NT2/D1 (cell line): ENCODE measurements at regions not wholly inside any gene's neighbourhood (a gene's known extent, or its start where the extent isn't known, plus 50 kb on each side); places are given as distances from the start of the nearest gene placed in this dataset.
A peak's percentile ranks its signal among the peaks of the same experiment; 100 is the strongest.

Experiments
- DNase-seq: peaks from one replicate; pipeline ENCODE4 v3.0.0-alpha.2; 2011; ENCODE audit warnings: low read depth, low spot score
- H3K27me3 ChIP-seq: 2 replicates; pipeline ENCODE4 v1.6.0; 2011; ENCODE audit warnings: mild to moderate bottlenecking; ENCODE audit not compliant: insufficient read length, insufficient read depth
- H3K36me3 ChIP-seq: 2 replicates; pipeline ENCODE4 v1.6.1; 2011; ENCODE audit warnings: mild to moderate bottlenecking, low read length, mixed read lengths; ENCODE audit not compliant: insufficient read depth, insufficient read length
- H3K4me1 ChIP-seq: 2 replicates; pipeline ENCODE4 v1.5.1; 2011; ENCODE audit not compliant: insufficient read depth, insufficient read length
- H3K4me3 ChIP-seq: 2 replicates; pipeline ENCODE4 v1.5.1; 2011; ENCODE audit warnings: low read depth; ENCODE audit not compliant: insufficient read length
- H3K9ac ChIP-seq: 2 replicates; pipeline ENCODE4 v1.6.0; 2011; ENCODE audit warnings: low read depth; ENCODE audit not compliant: insufficient read length
- H3K9me3 ChIP-seq: 2 replicates; pipeline ENCODE4 v1.5.1; 2011; ENCODE audit warnings: mild to moderate bottlenecking, low read length; ENCODE audit not compliant: insufficient read depth
- SUZ12 ChIP-seq: IDR thresholded peaks from 2 replicates; pipeline ENCODE4 v1.6.1; 2011; ENCODE audit not compliant: insufficient read length, insufficient read depth; ENCODE audit errors: extremely low read depth
- YY1 ChIP-seq: IDR thresholded peaks from 2 replicates; pipeline ENCODE4 v1.6.1; 2011; ENCODE audit not compliant: insufficient read length, insufficient read depth
- ZNF274 ChIP-seq: IDR thresholded peaks from 2 replicates; pipeline ENCODE4 v1.6.1; 2011; ENCODE audit warnings: mild to moderate bottlenecking, low read depth, low read length

DNA sequence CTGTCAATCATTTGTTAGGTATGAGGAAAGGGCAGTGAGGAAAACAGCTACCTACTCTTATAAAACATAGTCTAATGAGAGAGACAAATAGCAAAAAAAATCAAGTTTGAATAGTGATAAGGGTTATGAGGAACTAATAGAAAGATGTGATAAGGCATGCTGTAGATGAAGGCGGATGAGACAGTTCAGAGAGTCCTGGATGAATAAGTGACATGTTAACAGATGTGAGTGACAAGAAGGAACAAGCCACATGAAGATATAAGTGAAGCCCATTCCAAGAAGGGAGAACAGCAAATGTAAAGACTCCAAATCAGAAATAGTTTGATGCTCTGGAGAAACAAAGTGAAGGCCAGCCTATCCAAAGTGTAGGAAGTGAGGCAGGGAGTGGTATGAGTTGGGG lies 154.1 kb upstream of the SYT10 start:
- H3K4me1 ChIP-seq = no peaks in the 10 kb centered on the region
- H3K9ac ChIP-seq = no peak overlapping the region
- TF ChIP-seq YY1 (no peak), SUZ12 (no peak), ZNF274 (no peak)
- no peaks in the 10 kb centered on the region for H3K27me3 ChIP-seq
- no peaks in the 10 kb centered on the region for H3K36me3 ChIP-seq
- DNase-seq = no peak
- H3K4me3 ChIP-seq = no peak overlapping the region
- peaks cover 4% of the 10 kb centered on the region for H3K9me3 ChIP-seq

DNA sequence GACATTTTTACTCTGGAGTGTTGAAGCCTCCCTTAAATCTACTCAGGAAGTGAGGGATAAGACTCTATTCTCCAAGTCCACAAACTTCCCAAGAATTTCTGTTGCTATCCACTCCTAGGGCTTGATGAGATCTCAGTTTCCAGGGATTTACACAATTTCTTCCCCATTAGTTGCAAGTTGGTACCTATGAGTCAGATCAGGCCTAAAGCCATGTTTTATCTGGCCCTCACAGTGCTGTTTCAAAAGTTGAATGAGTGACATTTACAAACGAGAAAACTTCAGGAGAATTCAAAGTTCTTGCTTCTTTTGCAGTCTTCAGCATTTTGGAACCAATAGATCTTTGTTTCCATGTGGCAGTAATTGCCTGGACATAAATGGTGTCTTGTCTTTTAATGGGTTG lies 156.4 kb upstream of the SYT10 start:
- H3K9me3 ChIP-seq = no peaks in the 10 kb centered on the region
- no peaks in the 10 kb centered on the region for H3K27me3 ChIP-seq
- no peaks in the 10 kb centered on the region for H3K36me3 ChIP-seq
- H3K4me1 ChIP-seq = no peaks in the 10 kb centered on the region
- TF ChIP-seq YY1 (no peak), ZNF274 (no peak), SUZ12 (no peak)
- no peak for DNase-seq
- no peak overlapping the region for H3K9ac ChIP-seq
- H3K4me3 ChIP-seq = no peak overlapping the region

DNA sequence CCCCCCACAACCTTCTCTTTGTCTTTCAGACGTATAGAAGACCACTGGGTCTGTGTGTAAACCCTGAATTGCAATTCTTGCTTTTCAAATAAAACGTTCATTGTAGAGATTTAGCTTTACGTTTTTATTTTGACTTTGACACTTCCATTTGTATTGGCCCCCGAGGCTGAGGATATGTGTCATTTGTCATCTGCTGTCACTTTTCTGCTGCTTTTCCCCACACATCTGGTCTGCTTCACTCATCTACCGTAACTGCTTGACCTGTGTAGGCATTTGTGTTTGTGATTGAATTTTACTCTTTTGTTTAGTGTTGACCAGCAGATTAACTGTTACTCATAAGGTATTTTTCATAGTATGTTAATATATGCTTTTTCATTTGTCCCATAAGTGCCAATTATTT lies 157.2 kb upstream of the SYT10 start:
- no peak for TF ChIP-seq SUZ12
- no peak for TF ChIP-seq YY1
- no peak for DNase-seq
- no peaks in the 10 kb centered on the region for H3K27me3 ChIP-seq
- H3K4me1 ChIP-seq = no peaks in the 10 kb centered on the region
- no peak overlapping the region for H3K4me3 ChIP-seq
- no peak overlapping the region for H3K9ac ChIP-seq
- no peaks in the 10 kb centered on the region for H3K36me3 ChIP-seq
- H3K9me3 ChIP-seq = no peaks in the 10 kb centered on the region

DNA sequence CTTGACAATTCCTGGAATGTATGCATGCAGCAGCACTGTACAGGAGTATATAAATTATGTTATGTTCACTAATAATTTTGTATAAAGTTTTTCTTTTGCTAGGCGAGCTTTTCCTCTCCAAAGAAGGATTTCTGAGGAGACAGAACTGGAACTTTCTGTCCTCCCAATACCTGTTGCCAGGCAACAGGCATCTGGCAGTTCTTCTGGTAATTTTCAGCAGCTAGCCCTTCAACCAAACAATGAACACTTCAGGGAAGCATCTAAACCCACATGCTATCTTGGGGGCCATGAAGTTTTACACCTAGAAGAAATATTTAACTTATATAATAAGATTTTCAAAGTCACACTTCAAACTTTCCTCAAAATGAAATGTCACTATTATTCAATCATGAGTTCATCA lies 162.9 kb upstream of the SYT10 start:
- no peak for TF ChIP-seq SUZ12
- no peak for TF ChIP-seq ZNF274
- no peak for TF ChIP-seq YY1
- H3K27me3 ChIP-seq = no peaks in the 10 kb centered on the region
- H3K36me3 ChIP-seq = no peaks in the 10 kb centered on the region
- no peaks in the 10 kb centered on the region for H3K9me3 ChIP-seq
- H3K9ac ChIP-seq = no peak overlapping the region
- no peak overlapping the region for H3K4me3 ChIP-seq
- no peak for DNase-seq
- no peaks in the 10 kb centered on the region for H3K4me1 ChIP-seq

DNA sequence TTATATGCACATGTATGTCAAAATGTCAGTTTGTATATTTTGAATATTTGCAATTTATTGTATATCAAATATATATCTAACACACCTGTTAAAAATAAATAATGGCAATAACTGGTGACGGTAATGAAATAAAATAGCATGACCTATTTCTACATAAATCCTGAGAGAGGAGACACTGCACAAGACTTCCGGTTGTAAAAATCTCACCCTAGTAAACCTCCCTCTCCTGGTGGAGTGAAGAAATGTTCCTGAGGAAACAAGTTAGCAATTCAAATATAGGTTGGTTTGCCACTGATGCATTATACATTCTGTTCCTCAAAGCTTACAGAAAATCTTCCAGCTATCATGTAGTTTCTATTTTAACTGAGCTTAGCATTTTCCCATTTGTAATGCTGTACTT lies 166.1 kb upstream of the SYT10 start:
- Histone ChIP-seq H3K4me3 (no peak overlapping the region), H3K9me3 (no peaks in the 10 kb centered on the region), H3K4me1 (no peaks in the 10 kb centered on the region), H3K9ac (no peak overlapping the region), H3K36me3 (no peaks in the 10 kb centered on the region), H3K27me3 (no peaks in the 10 kb centered on the region)
- DNase-seq = peak; percentile 52
- TF ChIP-seq YY1 (no peak), SUZ12 (no peak)

DNA sequence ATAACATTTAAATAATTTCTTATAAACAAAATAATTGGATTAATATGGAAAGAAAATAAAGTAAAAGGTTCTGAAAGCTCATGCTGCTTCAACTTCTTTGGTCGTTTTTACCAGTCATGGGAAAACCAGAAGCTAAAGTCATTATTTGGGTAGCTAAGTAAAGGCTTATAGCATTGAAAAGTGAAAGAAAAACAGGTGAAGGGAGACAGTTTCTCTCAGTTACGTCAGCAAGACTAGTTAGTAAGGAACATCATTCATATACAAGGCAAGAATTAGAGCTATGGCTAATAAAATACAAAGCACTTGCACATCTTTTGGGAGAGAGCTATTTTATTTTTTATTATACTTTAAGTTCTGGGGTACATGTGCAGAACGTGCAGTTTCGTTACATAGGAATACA lies 170.3 kb upstream of the SYT10 start:
- H3K36me3 ChIP-seq = no peaks in the 10 kb centered on the region
- no peak for DNase-seq
- H3K9me3 ChIP-seq = no peaks in the 10 kb centered on the region
- no peak overlapping the region for H3K4me3 ChIP-seq
- no peaks in the 10 kb centered on the region for H3K4me1 ChIP-seq
- no peak for TF ChIP-seq YY1
- TF ChIP-seq ZNF274 = no peak
- TF ChIP-seq SUZ12 = no peak
- no peaks in the 10 kb centered on the region for H3K27me3 ChIP-seq
- H3K9ac ChIP-seq = no peak overlapping the region

DNA sequence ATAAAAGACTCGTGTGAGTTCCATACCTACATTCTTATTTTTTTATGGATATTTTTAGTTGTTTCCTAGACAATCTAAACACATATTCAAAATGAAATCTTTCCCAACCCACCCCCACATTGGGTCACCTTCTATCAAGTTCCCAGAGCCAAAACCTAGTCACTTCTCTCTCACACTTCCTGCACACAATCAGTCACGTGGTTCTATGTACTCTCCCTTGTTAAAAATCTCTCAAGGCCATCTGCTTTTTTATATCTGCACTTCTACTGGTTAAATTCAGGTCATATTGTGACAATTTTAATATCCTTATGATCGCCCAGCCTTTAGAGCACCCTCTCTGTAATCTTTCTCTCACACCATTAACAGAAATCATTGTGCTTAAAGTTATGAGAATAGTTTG lies 175.0 kb upstream of the SYT10 start:
- Histone ChIP-seq H3K27me3 (no peaks in the 10 kb centered on the region), H3K4me3 (no peak overlapping the region), H3K4me1 (no peaks in the 10 kb centered on the region), H3K9me3 (peaks cover 26% of the 10 kb centered on the region; the same call in 1 of the 2 replicates), H3K9ac (no peak overlapping the region), H3K36me3 (no peaks in the 10 kb centered on the region)
- DNase-seq = no peak
- TF ChIP-seq ZNF274 = no peak
- no peak for TF ChIP-seq YY1
- TF ChIP-seq SUZ12 = no peak

DNA sequence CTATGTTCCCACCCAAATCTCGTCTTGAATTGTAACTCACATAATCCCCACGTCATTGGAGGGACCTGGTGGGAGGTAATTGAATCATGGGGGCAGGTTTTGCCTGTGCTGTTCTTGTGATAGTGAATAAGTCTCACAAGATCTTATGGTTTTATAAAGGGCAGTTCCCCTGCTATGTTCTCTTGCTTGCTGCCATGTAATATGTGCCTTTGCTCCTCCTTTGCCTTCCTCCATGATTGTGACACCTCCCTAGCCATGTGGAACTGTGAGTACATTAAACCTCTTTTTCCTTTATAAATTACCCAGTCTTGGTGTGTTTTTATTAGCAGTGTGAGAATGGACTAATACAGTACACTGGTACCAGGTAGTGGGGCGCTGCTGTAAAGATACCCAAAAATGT lies 177.6 kb upstream of the SYT10 start:
- DNase-seq = no peak
- Histone ChIP-seq H3K36me3 (no peaks in the 10 kb centered on the region), H3K27me3 (no peaks in the 10 kb centered on the region), H3K9ac (no peak overlapping the region), H3K9me3 (peaks cover 35% of the 10 kb centered on the region; the same call in 1 of the 2 replicates), H3K4me3 (no peak overlapping the region), H3K4me1 (no peaks in the 10 kb centered on the region)
- no peak for TF ChIP-seq YY1
- no peak for TF ChIP-seq ZNF274
